ENCODE measurements at regions not wholly inside any gene's neighbourhood (a gene's known extent, or its start where the extent isn't known, plus 50 kb on each side); places are given as distances from the start of the nearest gene placed in this dataset.
"Not testable (repeated sequence)": the region's sequence is repeated elsewhere in the genome, so short reads cannot be mapped to it uniquely, and the experiment has no call there.

- TF ChIP-seq POLR2A (IDR thresholded peaks at IDR 0.05; ENCODE audit: low read length); GATA1 (IDR thresholded peaks at IDR 0.05; ENCODE audit: low read depth, low read length): not testable (repeated sequence)
Observed at GRCh38 chr1:234808459-234808858, 198.5 kb upstream of the IRF2BP2 start.
